Mesendoderm (in vitro differentiated cells): ENCODE measurements at regions not wholly inside any gene's neighbourhood (a gene's known extent, or its start where the extent isn't known, plus 50 kb on each side); places are given as distances from the start of the nearest gene placed in this dataset.

Experiments
- DNase-seq: peaks from one replicate; pipeline ENCODE4 v3.0.0; 2013
- H2AK5ac ChIP-seq: 2 replicates; pipeline ENCODE4 v1.6.1; 2013; ENCODE audit warnings: low read length, inconsistent platforms
- H2BK120ac ChIP-seq: 2 replicates; pipeline ENCODE4 v1.6.1; 2013; ENCODE audit warnings: low read depth, mild to moderate bottlenecking, low read length, moderate library complexity, mixed read lengths
- H2BK15ac ChIP-seq: replicated peaks from 2 replicates; pipeline ENCODE4 v1.6.1; 2013; ENCODE audit warnings: low read depth, mild to moderate bottlenecking, moderate library complexity
- H2BK5ac ChIP-seq: 2 replicates; pipeline ENCODE4 v1.6.1; 2013; ENCODE audit warnings: low read length, inconsistent platforms
- H3K18ac ChIP-seq: 2 replicates; pipeline ENCODE4 v1.6.1; 2013; ENCODE audit warnings: mild to moderate bottlenecking, low read length, mixed read lengths
- H3K23ac ChIP-seq: one replicate; pipeline ENCODE4 v1.6.1; 2013; ENCODE audit warnings: low read length
- H3K27ac ChIP-seq: 2 replicates; pipeline ENCODE4 v1.5.1; 2013; ENCODE audit warnings: low read depth, mild to moderate bottlenecking, inconsistent platforms, low read length, moderate library complexity
- H3K27me3 ChIP-seq: 2 replicates; pipeline ENCODE4 v1.6.1; 2013; ENCODE audit warnings: low read length, control low read depth, mild to moderate bottlenecking, inconsistent platforms; ENCODE audit not compliant: insufficient read depth, poor library complexity
- H3K36me3 ChIP-seq: 2 replicates; pipeline ENCODE4 v1.6.1; 2013; ENCODE audit warnings: low read length, inconsistent platforms; ENCODE audit not compliant: control insufficient read depth, insufficient read depth
- H3K4ac ChIP-seq: one replicate; pipeline ENCODE4 v1.6.1; 2013; ENCODE audit warnings: low read depth, mild to moderate bottlenecking, low read length, moderate library complexity
- H3K4me1 ChIP-seq: 2 replicates; pipeline ENCODE4 v1.6.1; 2013; ENCODE audit warnings: low read depth, low read length, inconsistent platforms; ENCODE audit not compliant: control insufficient read depth
- H3K4me2 ChIP-seq: 2 replicates; pipeline ENCODE4 v1.6.1; 2013; ENCODE audit warnings: low read length
- H3K4me3 ChIP-seq: 2 replicates; pipeline ENCODE4 v1.5.1; 2013; ENCODE audit warnings: mild to moderate bottlenecking, low read length
- H3K56ac ChIP-seq: one replicate; pipeline ENCODE4 v1.6.1; 2013; ENCODE audit warnings: low read length
- H3K79me1 ChIP-seq: 2 replicates; pipeline ENCODE4 v1.6.1; 2013; ENCODE audit warnings: low read length, inconsistent platforms
- H3K79me2 ChIP-seq: 2 replicates; pipeline ENCODE4 v1.6.1; 2013; ENCODE audit warnings: mild to moderate bottlenecking, low read length; ENCODE audit not compliant: control insufficient read depth, insufficient read depth
- H3K9ac ChIP-seq: 2 replicates; pipeline ENCODE4 v1.6.1; 2013; ENCODE audit warnings: low read length, inconsistent platforms
- H4K5ac ChIP-seq: one replicate; pipeline ENCODE4 v1.6.1; 2013; ENCODE audit warnings: low read length
- H4K8ac ChIP-seq: one replicate; pipeline ENCODE4 v1.6.1; 2013; ENCODE audit warnings: low read depth, mild to moderate bottlenecking, control low read depth, low read length, moderate library complexity
- WGBS: extraction: QIAGEN DNeasy Blood & Tissue Kit; methylation state at CpG from one replicate; pipeline ENCODE4 v1.1.7; 2013; ENCODE audit warnings: low lambda C conversion rate, missing lambda C conversion rate; ENCODE audit not compliant: insufficient coverage; ENCODE audit errors: extremely low coverage; 5-methylcytosine and 5-hydroxymethylcytosine counted together

- no peaks in the 10 kb centered on the region for H3K27me3 ChIP-seq
- no peaks in the 10 kb centered on the region for H3K36me3 ChIP-seq
- H4K5ac ChIP-seq: no peak overlapping the region
- H3K79me2 ChIP-seq: no peaks in the 10 kb centered on the region
- H2BK15ac ChIP-seq: no peak overlapping the region
- H3K23ac ChIP-seq: no peak overlapping the region
- H3K56ac ChIP-seq: no peak overlapping the region
- no peak overlapping the region for H3K4me3 ChIP-seq
- no peak overlapping the region for H3K9ac ChIP-seq
- no peak overlapping the region for H2BK120ac ChIP-seq
- DNase-seq: no peak
- no peak overlapping the region for H2BK5ac ChIP-seq
- H2AK5ac ChIP-seq: no peak overlapping the region
- no CpG with 5 or more reads among the region's 2 CpGs for WGBS
- H3K27ac ChIP-seq: no peak overlapping the region
- H3K18ac ChIP-seq: no peak overlapping the region
- H3K4me1 ChIP-seq: no peaks in the 10 kb centered on the region
- no peaks in the 10 kb centered on the region for H3K79me1 ChIP-seq
- no peak overlapping the region for H3K4me2 ChIP-seq
- H4K8ac ChIP-seq: no peak overlapping the region
- H3K4ac ChIP-seq: no peak overlapping the region
Observed at GRCh38 chr15:62880278-62880677, 162.3 kb upstream of the TPM1 start.

GRCh38 chr15:62881056-62881455, 161.5 kb upstream of the TPM1 start:
- WGBS: no CpG with 5 or more reads among the region's 4 CpGs
- H2BK120ac ChIP-seq: no peak overlapping the region
- no peak for DNase-seq
- no peak overlapping the region for H2BK5ac ChIP-seq
- no peak overlapping the region for H2AK5ac ChIP-seq
- no peak overlapping the region for H4K8ac ChIP-seq
- no peak overlapping the region for H3K4me3 ChIP-seq
- H3K23ac ChIP-seq: no peak overlapping the region
- H3K4me1 ChIP-seq: no peaks in the 10 kb centered on the region
- H3K18ac ChIP-seq: no peak overlapping the region
- no peaks in the 10 kb centered on the region for H3K27me3 ChIP-seq
- no peak overlapping the region for H3K4ac ChIP-seq
- H3K79me2 ChIP-seq: no peaks in the 10 kb centered on the region
- no peaks in the 10 kb centered on the region for H3K79me1 ChIP-seq
- H3K9ac ChIP-seq: no peak overlapping the region
- H4K5ac ChIP-seq: no peak overlapping the region
- H3K4me2 ChIP-seq: no peak overlapping the region
- H2BK15ac ChIP-seq: no peak overlapping the region
- H3K56ac ChIP-seq: no peak overlapping the region
- H3K36me3 ChIP-seq: no peaks in the 10 kb centered on the region
- H3K27ac ChIP-seq: no peak overlapping the region

- no peaks in the 10 kb centered on the region for H3K36me3 ChIP-seq
- H3K9ac ChIP-seq: no peak overlapping the region
- H3K79me1 ChIP-seq: no peaks in the 10 kb centered on the region
- no peak overlapping the region for H4K5ac ChIP-seq
- H3K4me3 ChIP-seq: no peak overlapping the region
- peaks cover 5% of the 10 kb centered on the region for H3K4me1 ChIP-seq
- H3K56ac ChIP-seq: no peak overlapping the region
- no peak overlapping the region for H2BK5ac ChIP-seq
- WGBS: no CpG with 5 or more reads among the region's 7 CpGs
- no peak for DNase-seq
- H3K4ac ChIP-seq: no peak overlapping the region
- no peak overlapping the region for H3K27ac ChIP-seq
- H3K79me2 ChIP-seq: no peaks in the 10 kb centered on the region
- H4K8ac ChIP-seq: no peak overlapping the region
- no peak overlapping the region for H3K4me2 ChIP-seq
- no peak overlapping the region for H2AK5ac ChIP-seq
- H2BK120ac ChIP-seq: no peak overlapping the region
- no peak overlapping the region for H3K18ac ChIP-seq
- H3K27me3 ChIP-seq: no peaks in the 10 kb centered on the region
- H3K23ac ChIP-seq: no peak overlapping the region
- no peak overlapping the region for H2BK15ac ChIP-seq
Observed at GRCh38 chr15:62883938-62884479, 158.5 kb upstream of the TPM1 start.

- no peak overlapping the region for H2BK120ac ChIP-seq
- no peak overlapping the region for H2BK5ac ChIP-seq
- no peaks in the 10 kb centered on the region for H3K36me3 ChIP-seq
- H3K4me1 ChIP-seq: peaks cover 5% of the 10 kb centered on the region
- no peak overlapping the region for H4K8ac ChIP-seq
- peak overlapping the region; percentile 10 for H3K9ac ChIP-seq
- no peaks in the 10 kb centered on the region for H3K27me3 ChIP-seq
- no peaks in the 10 kb centered on the region for H3K79me1 ChIP-seq
- peak overlapping the region; percentile 71 for H3K56ac ChIP-seq
- H3K4ac ChIP-seq: no peak overlapping the region
- no peak overlapping the region for H3K4me3 ChIP-seq
- no peak overlapping the region for H2BK15ac ChIP-seq
- H3K4me2 ChIP-seq: peak overlapping the region; percentile 20
- H3K23ac ChIP-seq: peak overlapping the region; percentile 37
- peak; percentile 38 for DNase-seq
- WGBS: no CpG with 5 or more reads among the region's 13 CpGs
- no peaks in the 10 kb centered on the region for H3K79me2 ChIP-seq
- peak overlapping the region; percentile 50 for H4K5ac ChIP-seq
- H3K18ac ChIP-seq: no peak overlapping the region
- H2AK5ac ChIP-seq: no peak overlapping the region
- H3K27ac ChIP-seq: no peak overlapping the region
Observed at GRCh38 chr15:62886431-62887071, 156.0 kb upstream of the TPM1 start.

- no peak overlapping the region for H3K9ac ChIP-seq
- H3K27ac ChIP-seq: no peak overlapping the region
- H3K23ac ChIP-seq: no peak overlapping the region
- no peaks in the 10 kb centered on the region for H3K79me1 ChIP-seq
- H3K18ac ChIP-seq: no peak overlapping the region
- no peak for DNase-seq
- no peaks in the 10 kb centered on the region for H3K36me3 ChIP-seq
- no CpG with 5 or more reads among the region's 7 CpGs for WGBS
- H3K4me1 ChIP-seq: peaks cover 5% of the 10 kb centered on the region
- H3K56ac ChIP-seq: no peak overlapping the region
- no peaks in the 10 kb centered on the region for H3K79me2 ChIP-seq
- H4K8ac ChIP-seq: no peak overlapping the region
- no peak overlapping the region for H2BK120ac ChIP-seq
- H2BK5ac ChIP-seq: no peak overlapping the region
- H2AK5ac ChIP-seq: no peak overlapping the region
- no peaks in the 10 kb centered on the region for H3K27me3 ChIP-seq
- no peak overlapping the region for H3K4me2 ChIP-seq
- no peak overlapping the region for H3K4ac ChIP-seq
- no peak overlapping the region for H2BK15ac ChIP-seq
- H4K5ac ChIP-seq: no peak overlapping the region
- no peak overlapping the region for H3K4me3 ChIP-seq
Observed at GRCh38 chr15:62887113-62887570, 155.4 kb upstream of the TPM1 start.

GRCh38 chr15:62888623-62889022, 153.9 kb upstream of the TPM1 start:
- no CpG with 5 or more reads among the region's 3 CpGs for WGBS
- no peak overlapping the region for H4K5ac ChIP-seq
- H3K27ac ChIP-seq: no peak overlapping the region
- H3K79me1 ChIP-seq: no peaks in the 10 kb centered on the region
- H3K36me3 ChIP-seq: no peaks in the 10 kb centered on the region
- DNase-seq: no peak
- no peak overlapping the region for H2BK15ac ChIP-seq
- no peak overlapping the region for H2BK5ac ChIP-seq
- H4K8ac ChIP-seq: no peak overlapping the region
- no peak overlapping the region for H3K23ac ChIP-seq
- H3K4me2 ChIP-seq: no peak overlapping the region
- no peak overlapping the region for H2BK120ac ChIP-seq
- no peaks in the 10 kb centered on the region for H3K27me3 ChIP-seq
- no peak overlapping the region for H3K4me3 ChIP-seq
- H3K9ac ChIP-seq: no peak overlapping the region
- H3K4me1 ChIP-seq: peaks cover 5% of the 10 kb centered on the region
- no peak overlapping the region for H3K56ac ChIP-seq
- no peak overlapping the region for H3K18ac ChIP-seq
- no peaks in the 10 kb centered on the region for H3K79me2 ChIP-seq
- no peak overlapping the region for H2AK5ac ChIP-seq
- H3K4ac ChIP-seq: no peak overlapping the region
